SK-N-DZ (cell line): ENCODE measurements at regions not wholly inside any gene's neighbourhood (a gene's known extent, or its start where the extent isn't known, plus 50 kb on each side); places are given as distances from the start of the nearest gene placed in this dataset.
"Not testable (repeated sequence)": the region's sequence is repeated elsewhere in the genome, so short reads cannot be mapped to it uniquely, and the experiment has no call there.

Experiments
- DNase-seq: peaks from one replicate; pipeline ENCODE4 v3.0.0-alpha.2; 2015; ENCODE audit warnings: low spot score

- DNase-seq, result no peak
Measured at GRCh38 chr5:74404574-74405508, 235.7 kb downstream of the ENC1 start.

GRCh38 chr5:74403771-74404170 lies 236.8 kb downstream of the ENC1 start:
- DNase-seq, result no peak

GRCh38 chr5:74402553-74402952 lies 238.0 kb downstream of the ENC1 start:
- no peak for DNase-seq

GRCh38 chr5:74401946-74402320 lies 238.6 kb downstream of the ENC1 start:
- no peak for DNase-seq

GRCh38 chr5:74401281-74401945 lies 239.1 kb downstream of the ENC1 start:
- no peak for DNase-seq

GRCh38 chr5:74400067-74400466 lies 240.5 kb downstream of the ENC1 start:
- DNase-seq, result no peak

GRCh38 chr5:74396913-74397622 lies 243.5 kb downstream of the ENC1 start:
- DNase-seq, result no peak

- peak; percentile 41 for DNase-seq
Measured at GRCh38 chr5:74394916-74395880, 245.3 kb downstream of the ENC1 start.

GRCh38 chr5:74394528-74394915 lies 246.0 kb downstream of the ENC1 start:
- no peak for DNase-seq

- no peak for DNase-seq
Measured at GRCh38 chr5:74393943-74394342, 246.6 kb downstream of the ENC1 start.

- DNase-seq, result no peak
Measured at GRCh38 chr5:74392711-74393351, 247.7 kb downstream of the ENC1 start.

- DNase-seq, result no peak
Measured at GRCh38 chr5:74391410-74391809, 249.1 kb downstream of the ENC1 start.

- no peak for DNase-seq
Measured at GRCh38 chr5:74390822-74391221, 249.7 kb downstream of the ENC1 start.

- DNase-seq, result no peak
Measured at GRCh38 chr5:74390306-74390637, 250.3 kb downstream of the ENC1 start.

GRCh38 chr5:74389531-74390305 lies 250.8 kb downstream of the ENC1 start:
- DNase-seq, result no peak

GRCh38 chr5:74388411-74388810 lies 252.1 kb downstream of the ENC1 start:
- not testable (repeated sequence) for DNase-seq

- DNase-seq, result no peak
Measured at GRCh38 chr5:74386571-74387334, 253.8 kb downstream of the ENC1 start.

GRCh38 chr5:74384851-74385250 lies 255.7 kb downstream of the ENC1 start:
- DNase-seq, result peak; percentile 36

- peak; percentile 29 for DNase-seq
Measured at GRCh38 chr5:74382987-74383593, 257.4 kb downstream of the ENC1 start.
